Stimulated activated CD8-positive, alpha-beta memory T cell treated with anti-CD3 and anti-CD28 coated beads, Interleukin-4, amount 100 ng/mL, for 24 hours (primary cell): ENCODE measurements at regions not wholly inside any gene's neighbourhood (a gene's known extent, or its start where the extent isn't known, plus 50 kb on each side); places are given as distances from the start of the nearest gene placed in this dataset.

Source experiments
- DNase-seq: peaks from one replicate; pipeline ENCODE4 v3.0.0-alpha.2; 2020; ENCODE audit warnings: low read depth

DNA sequence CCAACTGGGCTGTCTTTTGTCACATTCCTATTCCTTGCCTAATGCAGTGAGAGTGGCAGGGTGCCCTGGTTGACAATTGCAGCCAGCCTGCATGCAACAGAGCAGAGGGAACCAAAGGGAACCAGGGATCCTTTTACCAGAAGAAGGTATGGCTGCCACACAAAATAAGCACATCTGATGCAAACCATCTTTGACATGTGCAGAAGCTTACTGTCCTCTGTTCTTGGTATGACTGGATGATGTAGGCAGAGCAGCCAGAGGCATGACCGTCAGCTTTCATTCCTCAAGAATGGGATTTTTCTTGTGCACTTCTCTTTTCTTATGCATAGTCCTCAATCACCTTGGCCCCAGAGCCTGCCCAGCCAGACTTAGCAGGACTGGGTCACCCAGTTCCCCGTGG, 116.1 kb downstream of the UQCRFS1 start:
- no peak for DNase-seq

DNA sequence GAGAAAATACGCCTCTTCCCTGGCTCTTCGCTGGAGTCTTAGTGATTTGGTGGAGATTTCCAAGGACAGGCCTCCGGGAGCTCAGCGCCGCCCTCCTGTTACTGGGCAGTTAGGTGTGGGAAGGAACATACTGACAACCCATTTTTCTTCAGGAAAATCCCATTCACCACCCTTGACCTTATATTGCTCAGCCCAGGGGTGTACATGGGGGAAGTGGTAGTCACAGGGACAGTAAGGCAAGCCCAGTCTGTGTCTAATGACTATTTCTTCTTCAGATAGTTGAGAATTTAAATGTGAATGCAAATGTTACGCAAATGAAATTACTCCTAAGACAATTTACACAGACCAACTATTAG, 119.4 kb downstream of the UQCRFS1 start:
- DNase-seq, result no peak

DNA sequence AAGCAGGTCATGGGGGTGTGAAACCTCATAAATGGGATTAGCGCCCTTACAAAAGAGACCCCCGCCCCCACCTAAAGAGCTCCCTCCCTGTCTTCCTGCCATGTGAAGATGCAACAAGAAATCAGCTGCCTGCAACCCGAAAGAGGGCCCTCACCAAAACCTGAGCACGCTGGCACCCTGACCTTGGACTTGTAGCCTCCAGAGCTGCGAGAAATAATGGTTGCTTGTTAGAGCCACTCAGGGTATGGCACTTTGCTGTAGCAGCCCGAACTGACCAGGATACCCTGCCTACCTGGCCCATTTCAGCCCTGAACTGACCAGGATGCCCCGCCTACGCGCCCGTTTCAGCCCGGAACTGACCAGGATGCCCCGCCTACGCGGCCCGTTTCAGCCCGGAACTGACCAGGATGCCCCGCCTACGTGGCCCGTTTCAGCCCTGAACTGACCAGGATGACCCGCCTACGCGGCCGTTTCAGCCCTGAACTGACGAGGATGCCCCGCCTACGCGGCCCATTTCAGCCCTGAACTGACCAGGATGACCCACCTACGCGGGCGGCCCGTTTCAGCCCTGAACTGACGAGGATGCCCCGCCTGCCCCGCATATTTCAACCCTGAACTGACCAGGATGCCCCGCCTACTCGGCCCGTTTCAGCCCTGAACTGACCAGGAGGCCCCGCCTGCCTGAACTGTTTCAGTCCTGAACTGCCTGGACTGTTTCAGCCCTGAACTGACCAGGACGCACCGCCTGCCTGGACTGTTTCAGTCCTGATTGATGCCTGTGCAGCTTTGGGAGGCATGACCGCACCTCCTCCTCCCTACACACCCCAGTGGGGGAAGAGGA, 120.0 kb downstream of the UQCRFS1 start:
- no peak for DNase-seq

DNA sequence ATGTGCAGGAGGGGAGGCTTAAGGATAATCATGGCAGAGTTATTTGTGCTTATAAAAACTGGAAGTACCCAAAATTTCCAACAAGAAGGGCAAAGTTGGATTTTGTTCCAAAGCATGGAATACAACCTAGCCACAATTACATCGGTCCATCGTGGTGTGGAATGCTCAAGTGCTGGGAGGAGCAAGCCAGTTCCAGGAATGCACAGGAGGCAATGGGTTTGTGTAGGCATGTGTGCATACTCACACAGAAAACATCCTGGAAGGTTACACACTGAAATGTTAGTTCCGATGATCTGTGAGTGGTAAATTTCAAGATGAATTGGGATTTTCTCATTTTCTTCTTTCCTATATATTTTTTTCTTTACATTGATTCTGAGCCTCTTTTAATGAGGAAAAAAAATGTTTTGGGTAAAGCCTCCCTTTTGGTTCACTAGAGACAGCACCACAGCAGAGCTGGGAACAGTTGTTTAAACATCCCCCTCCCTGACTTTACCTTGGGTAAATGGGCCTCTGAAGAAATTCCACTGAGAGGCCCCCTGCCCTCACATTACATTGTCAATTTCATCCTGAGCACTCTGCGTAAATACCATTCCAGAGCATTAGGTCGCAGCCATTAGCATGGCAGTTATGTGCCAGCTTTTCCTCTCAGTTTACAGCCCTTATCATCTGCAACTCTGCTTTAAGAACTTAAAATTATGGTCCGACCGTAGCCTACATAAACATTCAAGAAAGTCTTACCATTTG, 122.0 kb downstream of the UQCRFS1 start:
- no peak for DNase-seq

DNA sequence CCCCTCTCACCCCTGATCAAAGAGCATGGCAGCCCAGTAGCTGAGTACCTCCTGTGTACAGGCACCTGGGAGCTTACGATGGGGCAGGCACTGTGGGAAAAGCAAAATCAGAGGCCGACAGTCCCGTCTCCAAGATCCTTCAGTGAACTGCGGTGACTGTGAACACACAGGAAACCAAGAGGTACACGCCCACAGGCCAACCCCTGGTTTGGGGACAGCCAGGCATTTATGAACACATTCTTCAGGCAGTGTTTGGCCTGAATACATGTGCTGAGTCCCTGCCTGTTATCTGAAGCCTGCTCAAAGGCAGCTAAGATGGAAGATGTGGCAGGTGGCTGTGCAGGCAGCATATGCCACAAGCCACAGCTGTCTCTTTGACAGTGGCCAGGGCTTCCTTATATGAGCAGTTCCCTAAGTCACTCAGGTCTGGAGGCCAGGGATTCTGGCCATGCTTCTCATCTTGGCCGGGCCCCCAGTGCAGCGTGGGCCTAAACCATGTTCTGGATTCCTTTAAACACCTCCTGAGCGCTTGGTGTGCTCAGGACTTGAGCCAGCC, 123.6 kb downstream of the UQCRFS1 start:
- DNase-seq, result no peak

DNA sequence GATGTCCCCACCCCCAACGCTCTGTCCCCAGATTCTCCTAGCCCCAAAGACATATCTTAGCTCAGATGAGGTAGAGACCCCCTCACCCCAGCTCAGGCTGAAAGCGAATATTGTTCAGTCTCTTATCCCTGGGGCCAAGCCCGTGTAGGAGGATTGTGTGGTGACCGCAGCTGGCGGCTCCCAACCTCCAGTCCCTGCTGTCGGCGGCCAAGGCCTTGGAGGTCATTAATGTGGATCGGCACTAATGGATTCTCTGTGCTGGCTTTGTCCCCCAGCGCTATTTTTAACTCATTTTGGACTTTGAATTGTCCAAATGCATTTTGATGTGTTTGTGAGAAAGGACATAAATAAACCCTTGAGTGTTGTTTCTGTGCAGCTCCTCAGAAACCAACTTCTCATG, 124.2 kb downstream of the UQCRFS1 start:
- no peak for DNase-seq

DNA sequence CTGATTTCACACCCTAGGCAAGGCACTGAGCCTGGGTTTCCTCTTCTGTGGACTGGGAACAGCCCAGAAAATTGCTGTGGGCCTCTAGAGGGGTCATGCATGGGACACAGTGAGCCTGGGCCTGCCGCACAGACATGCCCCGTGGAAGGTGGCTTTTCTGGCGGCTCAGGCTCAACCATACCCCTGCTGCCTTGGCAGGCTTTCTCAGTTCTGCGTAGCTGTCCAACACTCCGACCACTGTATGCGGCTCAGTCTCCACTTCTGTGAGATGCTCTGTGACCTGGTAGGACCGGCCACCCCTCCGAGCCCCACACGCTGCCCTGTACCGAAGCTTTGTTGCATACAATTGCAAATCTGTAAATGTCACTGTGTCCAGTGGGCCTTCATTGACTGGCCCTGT, 126.3 kb downstream of the UQCRFS1 start:
- DNase-seq, result no peak

DNA sequence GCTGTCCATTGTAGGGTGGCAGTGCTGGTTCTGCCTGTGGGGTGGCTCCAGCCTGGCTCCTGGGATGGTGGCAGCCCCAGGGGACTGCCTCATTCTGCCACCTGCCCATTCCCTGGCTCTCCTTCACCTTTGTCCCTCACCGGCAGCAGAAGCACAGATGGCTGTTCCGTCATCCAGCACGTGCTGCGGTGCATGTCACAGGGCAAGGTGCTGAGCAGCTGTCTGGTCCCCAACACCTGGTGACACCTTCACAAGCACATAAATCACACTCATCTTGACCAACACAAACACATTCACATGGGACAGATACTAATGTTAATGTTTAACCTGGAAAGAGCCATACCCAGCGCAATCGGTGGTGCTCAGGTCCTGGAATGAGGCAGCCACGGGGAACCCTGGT, 126.8 kb downstream of the UQCRFS1 start:
- no peak for DNase-seq

DNA sequence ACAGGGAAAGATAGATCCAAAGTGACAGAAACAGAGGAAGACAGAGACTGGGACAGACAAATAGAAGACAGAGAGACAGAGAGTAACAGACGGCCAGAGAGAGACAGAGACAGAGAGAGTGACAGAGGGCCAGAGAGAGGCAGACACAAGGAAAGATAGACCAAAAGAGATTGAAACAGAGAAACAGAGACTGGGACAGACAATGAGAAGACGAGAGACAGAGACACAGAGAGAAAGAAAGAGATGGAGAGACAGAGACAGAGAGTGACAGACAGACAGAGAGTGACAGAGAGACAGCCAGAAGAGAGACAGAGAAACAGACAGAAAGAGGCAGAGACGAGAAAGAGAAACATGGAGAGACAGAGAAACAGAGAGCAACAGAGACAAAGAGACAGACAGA, 127.3 kb downstream of the UQCRFS1 start:
- no peak for DNase-seq

DNA sequence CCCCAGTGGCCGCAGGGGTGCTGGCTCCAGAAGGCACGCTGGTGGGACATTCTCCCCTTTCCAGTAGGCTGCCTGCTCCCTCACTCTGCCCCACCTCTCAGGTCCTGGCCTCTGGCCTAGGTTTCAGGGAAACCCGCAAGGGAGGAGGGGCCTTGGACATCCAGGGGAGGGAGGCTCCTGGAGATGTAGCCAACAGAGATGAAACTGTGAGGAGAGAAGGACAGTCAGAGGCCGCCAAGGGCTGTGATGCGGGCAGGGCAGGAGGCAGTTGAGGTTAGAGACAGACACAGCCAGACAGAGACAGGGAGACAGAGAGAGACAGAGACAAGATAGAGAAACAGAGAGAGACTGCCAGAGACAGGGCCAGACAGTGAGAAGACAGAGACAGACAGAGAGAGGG, 127.7 kb downstream of the UQCRFS1 start:
- DNase-seq, result no peak

DNA sequence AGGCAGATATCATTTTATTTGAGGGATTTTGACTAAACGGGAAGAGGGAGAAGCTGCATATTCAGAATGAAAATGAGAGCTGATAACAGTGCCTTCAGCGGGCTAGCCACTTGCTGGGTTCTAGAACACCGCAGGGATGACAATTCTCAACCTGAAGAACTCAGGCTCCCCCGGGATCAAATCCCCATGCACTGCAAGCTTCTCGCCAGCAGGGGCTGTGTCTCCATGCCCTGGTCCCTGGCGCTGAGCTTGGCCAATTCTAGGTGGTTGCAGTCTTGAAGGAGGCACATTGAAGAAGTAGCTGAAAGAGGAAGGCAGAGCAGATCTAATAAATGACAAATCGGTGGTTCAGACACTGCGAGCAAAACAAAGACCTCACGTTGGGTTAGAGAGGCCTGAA, 128.7 kb downstream of the UQCRFS1 start:
- DNase-seq, result no peak

DNA sequence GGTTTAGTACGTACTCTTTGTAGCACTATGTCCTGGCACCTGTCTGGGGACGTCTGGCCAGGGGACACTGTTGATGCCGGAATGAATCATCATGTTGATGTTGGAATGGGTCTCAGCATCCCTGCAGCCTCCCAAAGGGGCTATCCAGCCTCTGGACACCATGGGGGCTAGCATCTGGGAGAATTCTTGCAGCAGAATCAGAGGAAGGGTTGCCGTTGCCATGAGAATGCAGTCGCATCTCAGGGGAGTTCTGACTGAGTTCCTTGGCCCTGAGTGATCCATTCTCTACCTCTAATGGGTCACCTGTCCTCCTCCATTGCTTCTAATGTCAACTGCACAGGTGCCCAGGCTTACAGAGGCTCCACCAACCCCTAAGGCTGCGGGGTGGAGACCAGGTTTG, 129.1 kb downstream of the UQCRFS1 start:
- no peak for DNase-seq

DNA sequence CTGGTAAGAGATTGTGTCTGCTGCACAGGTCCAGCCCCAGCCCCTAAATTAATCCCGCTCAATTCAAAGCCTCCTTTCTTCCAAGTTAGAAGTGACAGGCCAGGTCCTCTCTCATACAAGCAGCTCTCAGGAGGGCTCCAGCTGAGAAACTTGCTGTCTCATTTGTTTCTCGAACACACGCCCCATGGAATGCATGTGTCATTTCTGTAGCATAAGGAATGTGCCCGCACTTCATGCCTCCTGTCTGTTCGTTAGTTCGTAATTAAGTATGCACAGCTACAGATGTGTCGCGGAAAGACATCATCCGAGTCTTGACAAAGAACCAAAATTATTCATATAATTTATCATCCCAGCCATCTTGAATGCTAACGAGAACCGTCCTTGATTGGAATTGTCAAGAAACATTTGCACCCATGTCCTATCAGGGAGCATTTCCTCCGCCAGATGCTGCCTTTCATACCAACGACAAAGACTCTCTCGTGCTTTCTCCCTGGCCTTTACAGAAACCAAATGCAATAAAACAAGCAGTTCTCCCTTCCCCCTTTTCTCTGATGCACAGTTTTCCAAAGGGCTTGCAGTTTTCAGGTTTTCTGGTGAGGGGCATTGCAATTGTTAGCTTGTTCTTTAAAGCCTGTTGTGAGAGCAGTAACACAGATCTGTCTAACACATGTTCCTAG, 133.5 kb downstream of the UQCRFS1 start:
- no peak for DNase-seq

DNA sequence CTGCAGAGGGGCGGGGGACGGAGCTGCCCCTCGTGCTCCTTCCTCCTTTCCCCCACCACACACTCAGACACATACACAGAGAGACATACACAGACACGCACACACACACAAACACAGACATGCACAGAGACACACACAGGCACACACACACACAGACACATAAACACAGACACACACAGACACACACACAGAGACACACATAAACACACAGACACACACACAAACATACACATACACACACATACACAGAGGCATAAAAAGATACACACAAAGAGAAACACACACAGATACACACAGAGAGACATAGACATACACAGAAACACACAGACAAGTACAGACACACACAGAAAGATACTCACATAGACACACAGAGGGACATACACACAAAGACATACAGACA, 136.0 kb downstream of the UQCRFS1 start:
- DNase-seq, result no peak

DNA sequence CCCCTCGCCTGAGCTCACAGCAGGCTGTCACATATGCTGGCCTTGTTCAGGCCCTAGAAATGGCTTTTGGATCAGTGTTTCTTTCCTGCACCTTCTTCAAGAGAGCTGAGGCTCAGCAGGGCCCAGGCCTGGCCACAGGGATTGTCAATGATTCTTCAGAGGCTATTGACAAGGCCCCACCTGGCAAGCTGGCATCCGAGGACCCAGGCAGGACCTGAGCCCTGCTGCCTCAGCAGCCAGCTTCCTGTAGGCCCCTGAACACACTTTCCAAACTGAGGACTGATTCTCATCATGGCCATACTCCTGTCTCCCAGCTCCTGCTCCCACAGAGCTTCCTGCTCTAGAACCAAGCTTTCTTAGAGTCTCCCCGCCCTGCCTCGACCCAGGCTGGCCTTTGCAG, 136.8 kb downstream of the UQCRFS1 start:
- no peak for DNase-seq

DNA sequence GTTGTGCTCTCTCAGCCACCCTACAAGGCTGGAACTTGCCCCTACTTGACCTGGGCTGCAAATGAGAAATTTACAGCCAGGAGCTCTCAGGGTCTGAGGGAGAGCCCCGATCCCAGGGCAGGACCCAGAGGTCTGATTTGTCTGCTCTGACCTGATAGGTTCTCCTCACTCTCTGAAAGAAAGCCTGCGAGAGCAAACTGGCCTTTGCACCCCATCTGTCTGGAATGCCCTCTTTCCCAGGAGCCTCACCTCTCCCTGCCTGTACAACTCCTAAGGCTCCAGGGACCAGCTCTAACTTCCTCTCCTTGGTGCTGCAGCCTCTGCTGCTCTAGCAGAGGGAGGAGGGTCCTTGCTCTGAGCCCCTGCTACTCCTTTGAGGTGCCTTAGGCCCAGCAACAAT, 137.8 kb downstream of the UQCRFS1 start:
- no peak for DNase-seq

DNA sequence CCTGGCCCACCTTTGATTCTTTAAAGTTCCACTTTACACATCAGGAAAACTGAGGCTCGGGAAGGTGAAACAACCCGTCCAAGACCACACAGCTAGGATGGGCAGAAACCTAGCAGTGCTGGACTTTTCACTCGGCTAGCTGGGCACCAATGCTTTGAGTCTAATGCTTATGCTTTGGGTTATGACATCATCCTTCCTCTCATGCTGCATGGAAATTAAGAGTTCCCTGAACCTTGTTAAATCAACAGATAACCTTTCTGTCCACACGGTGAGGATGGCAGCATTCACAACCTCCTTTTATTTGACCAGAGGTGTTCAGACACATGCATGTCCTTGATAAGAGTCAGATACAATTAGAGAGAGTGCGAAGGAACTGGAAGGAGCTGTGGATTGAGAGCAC, 138.4 kb downstream of the UQCRFS1 start:
- no peak for DNase-seq

DNA sequence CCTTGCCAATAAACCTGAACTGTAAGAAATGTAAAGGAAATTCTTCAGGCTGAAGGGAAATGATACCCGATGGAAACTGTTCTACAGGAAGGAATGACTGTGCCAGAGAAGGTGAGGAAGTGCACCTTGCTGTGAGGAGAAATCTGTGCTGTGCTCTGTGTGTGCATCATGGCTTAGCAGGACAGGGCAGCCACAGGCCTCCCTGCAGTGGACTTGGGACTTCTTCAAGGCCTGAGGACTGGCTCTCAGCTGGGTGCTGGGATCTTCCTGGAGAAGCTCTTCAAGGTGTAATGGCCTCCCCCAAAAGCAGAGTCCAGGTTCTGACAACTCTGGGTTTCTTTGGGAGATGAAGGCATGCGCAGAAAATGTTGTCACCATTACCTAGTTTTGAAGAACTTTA, 145.1 kb downstream of the UQCRFS1 start:
- no peak for DNase-seq

DNA sequence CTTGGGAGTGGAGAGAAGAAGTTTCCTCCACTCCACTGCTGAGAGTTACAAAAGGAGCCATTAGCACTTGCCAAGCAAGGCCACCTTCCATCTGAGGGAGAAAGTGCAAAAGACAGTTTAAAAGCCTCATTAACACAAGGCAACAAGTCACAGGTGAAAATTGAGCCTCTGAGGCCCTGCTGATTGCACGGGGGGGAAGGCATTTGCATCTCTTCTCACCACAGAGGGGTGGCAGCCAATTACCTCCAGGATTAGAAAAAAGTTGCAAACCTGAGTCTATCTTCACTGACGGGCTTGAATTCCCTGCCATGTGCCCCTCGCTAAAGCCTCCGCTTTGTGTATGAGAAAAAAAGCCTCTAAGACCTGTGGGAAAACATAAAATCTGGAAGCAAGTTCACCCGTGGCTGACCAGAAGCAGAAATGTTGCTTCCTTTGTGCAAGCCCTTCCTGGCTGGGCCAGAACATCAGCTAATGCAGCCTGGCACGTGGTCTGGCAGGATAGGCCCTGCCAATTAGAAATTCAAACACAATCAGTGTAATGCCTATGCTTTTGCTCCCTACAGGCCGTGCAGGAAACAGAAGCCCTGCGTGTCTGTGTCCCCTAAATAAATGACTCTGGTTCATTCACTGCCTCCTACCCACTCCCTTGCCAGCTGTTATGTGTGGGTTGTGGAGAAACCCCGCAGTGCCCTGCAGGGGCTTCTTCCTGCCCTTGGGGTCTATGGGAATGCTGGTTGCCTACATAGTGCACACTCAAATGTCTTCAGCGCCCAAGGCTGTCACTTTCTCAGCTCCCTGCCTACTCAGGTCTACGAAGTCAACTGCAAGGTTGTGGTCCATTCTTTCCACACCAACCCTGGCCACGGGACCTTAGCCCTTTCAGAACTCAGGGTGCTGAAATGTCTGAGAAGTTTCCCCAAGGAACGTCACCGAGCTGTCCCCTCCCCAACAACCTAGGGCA, 150.2 kb downstream of the UQCRFS1 start:
- DNase-seq, result no peak

DNA sequence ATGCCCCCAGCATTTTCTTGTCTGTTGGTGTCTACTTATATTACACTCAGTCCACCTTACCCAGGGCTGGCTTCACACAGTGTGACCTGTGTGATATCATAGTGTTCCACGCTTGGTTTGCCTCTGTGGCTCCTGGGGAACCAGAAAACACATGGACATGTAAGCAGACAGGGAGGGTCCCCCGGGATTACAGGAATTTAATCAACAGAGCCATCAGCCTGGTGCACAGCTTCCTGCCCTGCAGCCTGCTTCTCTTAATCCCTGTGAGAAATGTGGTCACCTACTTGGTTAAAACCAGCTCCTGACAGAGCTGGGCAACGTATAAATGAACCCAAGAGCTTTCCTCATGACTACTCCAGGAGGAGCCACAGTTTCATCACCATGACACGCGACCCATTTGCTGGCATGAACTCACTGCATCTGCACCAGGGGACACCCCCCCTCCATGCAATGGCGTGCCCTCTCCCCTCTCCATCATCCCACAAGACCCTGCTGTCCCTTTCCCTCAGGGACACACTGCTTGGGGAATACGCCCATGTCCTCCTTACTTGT, 152.1 kb downstream of the UQCRFS1 start:
- DNase-seq, result no peak

DNA sequence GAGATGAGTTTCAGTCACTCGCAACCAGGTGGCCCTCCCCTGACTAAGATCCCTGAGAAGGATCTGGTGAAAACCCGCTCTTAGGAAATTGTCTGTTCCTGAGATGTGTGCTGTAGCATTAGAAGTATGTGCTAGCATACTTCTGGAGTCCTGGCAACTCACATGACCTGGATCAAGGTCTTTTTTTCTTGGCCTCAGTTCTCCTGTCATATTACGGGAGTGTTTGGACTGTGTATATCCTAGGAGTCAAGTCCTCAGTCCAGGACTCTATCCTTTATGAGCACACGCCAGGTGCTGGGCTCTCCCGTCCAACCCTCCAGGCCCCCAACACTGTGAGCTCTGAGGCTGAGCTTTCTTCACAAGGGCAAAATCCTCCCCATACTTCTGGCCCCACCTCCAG, 156.4 kb downstream of the UQCRFS1 start:
- no peak for DNase-seq
